IMR-90 (cell line): ENCODE measurements at regions not wholly inside any gene's neighbourhood (a gene's known extent, or its start where the extent isn't known, plus 50 kb on each side); places are given as distances from the start of the nearest gene placed in this dataset.

Source experiments
- ATAC-seq: fragments of 200-7000 bp; cut with Tn5 transposase; 2 replicates; pipeline ENCODE4 v1.9.1; 2020; ENCODE audit warnings: low read depth, mild to moderate bottlenecking, moderate library complexity
- BruUV-seq: library from RNA; stranded (reverse); fragments of 400-500 nt; replicated peaks from 2 replicates; lab custom pipeline; 2021; lab: Mats Ljungman, UMichigan
- CTCF ChIA-PET: fragments of 300-600 bp; formaldehyde crosslinking; extraction: SDS; loops from one replicate; lab custom pipeline; 2021; ENCODE audit warnings: antibody characterized with exemption; lab: Yijun Ruan, JAX
- POLR2A ChIA-PET: fragments of 300-600 bp; sonication (Branson Sonifier 250); formaldehyde crosslinking; loops from one replicate; lab custom pipeline; 2022; ENCODE audit warnings: antibody characterized with exemption; ENCODE audit not compliant: unreplicated experiment; lab: Charles Lee
- DNase-seq: peaks from one replicate; pipeline ENCODE4 v3.0.0; 2013
- H2AFZ ChIP-seq: replicated peaks from 2 replicates; pipeline ENCODE3; 2013; ENCODE audit warnings: low read length, mild to moderate bottlenecking; ENCODE audit not compliant: poor library complexity
- H2AK5ac ChIP-seq: 2 replicates; pipeline ENCODE4 v1.6.1; 2013; ENCODE audit warnings: low read depth, low read length, inconsistent platforms
- H2AK9ac ChIP-seq: replicated peaks from 2 replicates; pipeline ENCODE3; 2013; ENCODE audit warnings: mild to moderate bottlenecking, low read depth, low read length, moderate library complexity; ENCODE audit not compliant: poor library complexity
- H2BK120ac ChIP-seq: 2 replicates; pipeline ENCODE4 v1.6.1; 2013; ENCODE audit warnings: low read depth, low read length, inconsistent platforms
- H2BK15ac ChIP-seq: 3 replicates; pipeline ENCODE4 v1.6.1; 2013; ENCODE audit warnings: low read depth, low read length, inconsistent platforms
- H2BK20ac ChIP-seq: 2 replicates; pipeline ENCODE4 v1.6.1; 2013; ENCODE audit warnings: low read depth, mild to moderate bottlenecking, inconsistent platforms, low read length, moderate library complexity
- H2BK5ac ChIP-seq: 2 replicates; pipeline ENCODE4 v1.6.1; 2013; ENCODE audit warnings: mild to moderate bottlenecking, low read depth, low read length, inconsistent platforms; ENCODE audit not compliant: poor library complexity, severe bottlenecking
- H3K14ac ChIP-seq: replicated peaks from 2 replicates; pipeline ENCODE4 v1.6.1; 2013; ENCODE audit warnings: low read depth, low read length, inconsistent platforms
- H3K18ac ChIP-seq: 2 replicates; pipeline ENCODE4 v1.6.1; 2013; ENCODE audit warnings: low read depth, low read length, control low read depth
- H3K23ac ChIP-seq: 2 replicates; pipeline ENCODE4 v1.6.1; 2013; ENCODE audit warnings: low read depth, low read length, inconsistent platforms
- H3K27ac ChIP-seq: 2 replicates; pipeline ENCODE4 v1.5.1; 2013; ENCODE audit warnings: mild to moderate bottlenecking, control low read depth, low read length; ENCODE audit not compliant: insufficient read depth
- H3K27me3 ChIP-seq: 2 replicates; pipeline ENCODE4 v1.6.1; 2013; ENCODE audit warnings: low read length; ENCODE audit not compliant: control insufficient read depth, insufficient read depth
- H3K36me3 ChIP-seq: 2 replicates; pipeline ENCODE4 v1.6.1; 2013; ENCODE audit warnings: low read length, mixed read lengths; ENCODE audit not compliant: control insufficient read depth, insufficient read depth
- H3K4ac ChIP-seq: 2 replicates; pipeline ENCODE4 v1.6.1; 2013; ENCODE audit warnings: low read depth, low read length, inconsistent platforms
- H3K4me1 ChIP-seq: 2 replicates; pipeline ENCODE4 v1.6.1; 2013; ENCODE audit warnings: low read length, mixed read lengths; ENCODE audit not compliant: control insufficient read depth, insufficient read depth
- H3K4me2 ChIP-seq: 2 replicates; pipeline ENCODE4 v1.6.1; 2013; ENCODE audit warnings: low read depth, mild to moderate bottlenecking, control low read depth, low read length, moderate library complexity
- H3K4me3 ChIP-seq: 2 replicates; pipeline ENCODE4 v1.5.1; 2013; ENCODE audit warnings: low read depth, mild to moderate bottlenecking, control low read depth, low read length, moderate library complexity; ENCODE audit not compliant: insufficient read depth
- H3K56ac ChIP-seq: 2 replicates; pipeline ENCODE4 v1.6.1; 2013; ENCODE audit warnings: low read length, inconsistent platforms; ENCODE audit not compliant: insufficient read depth; ENCODE audit errors: extremely low read depth
- H3K79me1 ChIP-seq, 2 experiments: 2 replicates each; pipeline ENCODE4 v1.6.1; 2013; ENCODE audit warnings: low read length in 2 of 2, inconsistent platforms in 1 of 2, low read depth in 1 of 2
- H3K9ac ChIP-seq: 2 replicates; pipeline ENCODE4 v1.6.1; 2013; ENCODE audit warnings: low read depth, low read length, control low read depth
- H3K9me1 ChIP-seq: 2 replicates; pipeline ENCODE4 v1.6.1; 2013; ENCODE audit warnings: low read length, inconsistent platforms; ENCODE audit not compliant: insufficient read depth
- H3K9me3 ChIP-seq: 2 replicates; pipeline ENCODE4 v1.6.1; 2013; ENCODE audit warnings: low read length; ENCODE audit not compliant: control insufficient read depth, insufficient read depth
- H4K20me1 ChIP-seq: 2 replicates; pipeline ENCODE4 v1.6.1; 2013; ENCODE audit warnings: low read length, inconsistent platforms; ENCODE audit not compliant: insufficient read depth
- H4K5ac ChIP-seq: 2 replicates; pipeline ENCODE4 v1.6.1; 2013; ENCODE audit warnings: mild to moderate bottlenecking, low read depth, low read length, control low read depth
- H4K8ac ChIP-seq, 2 experiments: 2 replicates each; pipeline ENCODE4 v1.6.1; 2013; ENCODE audit warnings: low read depth in 2 of 2, low read length in 2 of 2, control low read depth in 1 of 2, inconsistent platforms in 1 of 2
- H4K91ac ChIP-seq: 2 replicates; pipeline ENCODE4 v1.6.1; 2013; ENCODE audit warnings: low read depth, low read length, inconsistent platforms; ENCODE audit not compliant: insufficient read depth
- BHLHE40 ChIP-seq: fragments of 150-350 bp; IDR thresholded peaks from 2 replicates; pipeline ENCODE4 v1.6.1; 2016; ENCODE audit warnings: mild to moderate bottlenecking, low read depth, low read length
- CEBPB ChIP-seq: IDR thresholded peaks from 2 replicates; pipeline ENCODE4 v1.6.1; 2012; ENCODE audit warnings: low read depth, low read length, improper control_type of control experiment
- CHD1 ChIP-seq: IDR thresholded peaks from 2 replicates; pipeline ENCODE4 v1.6.1; 2012; ENCODE audit warnings: low read depth, low read length, improper control_type of control experiment
- MXI1 ChIP-seq: IDR thresholded peaks from 2 replicates; pipeline ENCODE4 v1.6.1; 2012; ENCODE audit warnings: low read depth, mild to moderate bottlenecking, low read length, moderate library complexity, borderline replicate concordance
- NFE2L2 ChIP-seq: fragments of 150-350 bp; IDR thresholded peaks from 2 replicates; pipeline ENCODE4 v1.6.1; 2016; ENCODE audit warnings: low read depth, mild to moderate bottlenecking, low read length
- RCOR1 ChIP-seq: IDR thresholded peaks from 2 replicates; pipeline ENCODE4 v1.6.1; 2012; ENCODE audit warnings: mild to moderate bottlenecking, low read length, improper control_type of control experiment; ENCODE audit not compliant: insufficient replicate concordance
- SMC3 ChIP-seq: fragments of 150-350 bp; IDR thresholded peaks from 2 replicates; pipeline ENCODE4 v1.6.1; 2016; ENCODE audit warnings: low read depth, mild to moderate bottlenecking, antibody characterized with exemption, low read length, moderate library complexity
- WGBS, 2 experiments: methylation state at CpG; one replicate each; pipeline versions ENCODE4 v1.1.5 to v1.1.7; 2013; ENCODE audit warnings: missing lambda C conversion rate in 2 of 2; ENCODE audit not compliant: insufficient read length in 1 of 2; ENCODE audit errors: extremely low coverage in 2 of 2; 5-methylcytosine and 5-hydroxymethylcytosine counted together
- dilution Hi-C: fragments of 300-500 bp; cut with HindIII; formaldehyde crosslinking; loops from one replicate; pipeline ENCODE4 v1.14.3; 2018; ENCODE audit warnings: low sequenced_read_pairs; ENCODE audit not compliant: unreplicated experiment
- in situ Hi-C: fragments of 300-500 bp; cut with MboI; formaldehyde crosslinking; loops from 3 replicates; pipeline ENCODE4 v1.14.3; 2019; ENCODE audit warnings: low sequenced_read_pairs, inconsistent platforms, mixed read lengths
- intact Hi-C: fragments of 100-400 bp; cut with micrococcal nuclease; formaldehyde crosslinking; loops from 2 replicates; pipeline ENCODE4 v1.10.0; 2022
- TF ChIP-seq, protein P1 (sequence below): fragments of 150-350 bp; IDR thresholded peaks from 2 replicates; pipeline ENCODE4 v1.6.1; 2017; ENCODE audit warnings: mild to moderate bottlenecking, antibody characterized with exemption, low read length, low read depth

DNA sequence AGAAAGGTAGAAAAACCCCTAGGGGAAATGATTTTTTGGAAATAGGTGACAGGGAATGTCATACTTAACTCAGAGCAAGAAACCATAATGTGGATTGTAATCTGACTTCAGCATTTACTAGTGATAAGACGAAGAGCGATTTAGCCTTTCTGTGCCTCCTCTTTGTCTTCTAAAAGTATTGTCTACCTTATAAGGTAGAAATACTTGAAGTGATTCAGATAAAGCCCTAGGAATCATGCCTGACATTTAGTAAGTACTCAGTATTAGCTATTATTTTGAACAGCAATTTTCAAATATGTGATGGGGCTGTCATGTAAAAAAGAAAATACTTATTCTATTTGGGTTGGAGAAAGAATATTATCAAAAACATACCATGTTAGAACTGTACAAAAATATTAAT lies 525.9 kb upstream of the EYS start:
- Histone ChIP-seq H3K9ac (no peak overlapping the region), H3K23ac (no peak overlapping the region), H2AK5ac (no peak overlapping the region), H3K18ac (no peak overlapping the region), H3K4me1 (no peaks in the 10 kb centered on the region), H3K36me3 (no peaks in the 10 kb centered on the region), H3K4me2 (no peak overlapping the region), H3K79me1 (no peaks in the 10 kb centered on the region), H2BK15ac (no peak overlapping the region), H3K4ac (no peak overlapping the region), H3K27ac (no peak overlapping the region), H4K91ac (no peak overlapping the region), H4K20me1 (no peaks in the 10 kb centered on the region), H3K27me3 (no peaks in the 10 kb centered on the region), H4K8ac (no peak overlapping the region), H3K9me3 (0 out of 2 replicates have a peak, but pooled peaks cover 4% of the 10 kb centered on the region), H2AK9ac (no peak overlapping the region), H2AFZ (no peak overlapping the region), H2BK20ac (no peak overlapping the region), H3K56ac (no peak overlapping the region), H3K9me1 (no peaks in the 10 kb centered on the region), H2BK120ac (no peak overlapping the region), H2BK5ac (no peak overlapping the region), H4K5ac (no peak overlapping the region), H3K4me3 (no peak overlapping the region), H3K14ac (no peak overlapping the region)
- DNase-seq = no peak
- TF ChIP-seq BHLHE40 (no peak), SMC3 (no peak), MXI1 (no peak), CHD1 (no peak), CEBPB (no peak), RCOR1 (no peak), NFE2L2 (no peak)
- TF ChIP-seq, protein P1, sequence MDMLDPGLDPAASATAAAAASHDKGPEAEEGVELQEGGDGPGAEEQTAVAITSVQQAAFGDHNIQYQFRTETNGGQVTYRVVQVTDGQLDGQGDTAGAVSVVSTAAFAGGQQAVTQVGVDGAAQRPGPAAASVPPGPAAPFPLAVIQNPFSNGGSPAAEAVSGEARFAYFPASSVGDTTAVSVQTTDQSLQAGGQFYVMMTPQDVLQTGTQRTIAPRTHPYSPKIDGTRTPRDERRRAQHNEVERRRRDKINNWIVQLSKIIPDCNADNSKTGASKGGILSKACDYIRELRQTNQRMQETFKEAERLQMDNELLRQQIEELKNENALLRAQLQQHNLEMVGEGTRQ = no peak
- ChIA-PET CTCF (no interaction called here), POLR2A (no interaction called here)
- WGBS, 2 experiments = no CpG with 5 or more reads among the region's 2 CpGs
- in situ Hi-C loops (no loop called here), intact Hi-C loops (no loop called here), dilution Hi-C loops (no loop called here)
- ATAC-seq = no peak
- BruUV-seq = no TSS peak
